Brain microvascular endothelial cell (primary cell): ENCODE measurements at regions not wholly inside any gene's neighbourhood (a gene's known extent, or its start where the extent isn't known, plus 50 kb on each side); places are given as distances from the start of the nearest gene placed in this dataset.
"Not testable (repeated sequence)": the region's sequence is repeated elsewhere in the genome, so short reads cannot be mapped to it uniquely, and the experiment has no call there.

Experiments
- DNase-seq: peaks from one replicate; pipeline ENCODE4 v3.0.0-alpha.2; 2020
- H3K27ac ChIP-seq: fragments of 250-450 bp; sonication (Bioruptor Pico); 2 replicates; pipeline ENCODE4 v1.5.1; 2020; ENCODE audit warnings: mild to moderate bottlenecking, moderate library complexity
- H3K27me3 ChIP-seq: fragments of 250-450 bp; sonication (Bioruptor Pico); replicated peaks from 2 replicates; pipeline ENCODE4 v1.5.1; 2020; ENCODE audit warnings: mild to moderate bottlenecking
- H3K36me3 ChIP-seq: fragments of 250-450 bp; sonication (Bioruptor Pico); replicated peaks from 2 replicates; pipeline ENCODE4 v1.5.1; 2020; ENCODE audit warnings: mild to moderate bottlenecking
- H3K4me3 ChIP-seq: 2 replicates; pipeline ENCODE4 v1.5.1; 2011; ENCODE audit warnings: low read depth, mild to moderate bottlenecking, control low read depth, low read length, moderate library complexity
- CTCF ChIP-seq: IDR thresholded peaks from 2 replicates; pipeline ENCODE4 v1.5.1; 2011; ENCODE audit warnings: low read depth, mild to moderate bottlenecking, moderate library complexity, low read length, control low read depth, inconsistent platforms; ENCODE audit errors: missing control alignments
- in situ Hi-C: cut with HindIII; loops from 2 replicates; pipeline ENCODE4 v1.10.0; 2017; ENCODE audit warnings: low sequenced_read_pairs, low pct_ligation_motif_present

- Histone ChIP-seq H3K27ac (no peak overlapping the region), H3K4me3 (no peak overlapping the region), H3K27me3 (no peaks in the 10 kb centered on the region), H3K36me3 (no peaks in the 10 kb centered on the region)
- in situ Hi-C loops, result no loop called here
- no peak for DNase-seq
- no peak for TF ChIP-seq CTCF
These were observed 304.6 kb downstream of the XPNPEP1 start for GRCh38 chr10:109618748-109619147.

GRCh38 chr10:109618301-109618700 is 305.0 kb downstream of the XPNPEP1 start:
- H3K27me3 ChIP-seq, result no peaks in the 10 kb centered on the region
- H3K36me3 ChIP-seq, result no peaks in the 10 kb centered on the region
- TF ChIP-seq CTCF, result no peak
- in situ Hi-C loops, result no loop called here
- H3K4me3 ChIP-seq, result no peak overlapping the region
- no peak overlapping the region for H3K27ac ChIP-seq
- no peak for DNase-seq

- no peak for TF ChIP-seq CTCF
- no peaks in the 10 kb centered on the region for H3K36me3 ChIP-seq
- in situ Hi-C loops, result no loop called here
- no peak overlapping the region for H3K4me3 ChIP-seq
- no peak overlapping the region for H3K27ac ChIP-seq
- no peaks in the 10 kb centered on the region for H3K27me3 ChIP-seq
- DNase-seq, result no peak
These were observed 306.8 kb downstream of the XPNPEP1 start for GRCh38 chr10:109616359-109616980.

- not testable (repeated sequence) for H3K36me3 ChIP-seq
These were observed 328.0 kb downstream of the XPNPEP1 start for GRCh38 chr10:109595356-109595755.

GRCh38 chr10:109593682-109594081 is 329.6 kb downstream of the XPNPEP1 start:
- Histone ChIP-seq H3K4me3 (no peak overlapping the region), H3K27ac (no peak overlapping the region), H3K27me3 (no peaks in the 10 kb centered on the region), H3K36me3 (no peaks in the 10 kb centered on the region)
- in situ Hi-C loops, result no loop called here
- no peak for TF ChIP-seq CTCF
- DNase-seq, result no peak

More at GRCh38 chr10:109595356-109595755, 328.0 kb downstream of the XPNPEP1 start:
- H3K4me3 ChIP-seq, H3K27ac ChIP-seq, DNase-seq, H3K27me3 ChIP-seq, in situ Hi-C loops: not testable (repeated sequence)

- DNase-seq, result no peak
- Histone ChIP-seq H3K27ac (no peak overlapping the region), H3K27me3 (no peaks in the 10 kb centered on the region), H3K4me3 (no peak overlapping the region), H3K36me3 (no peaks in the 10 kb centered on the region)
- no peak for TF ChIP-seq CTCF
- in situ Hi-C loops, result no loop called here
These were observed 330.9 kb downstream of the XPNPEP1 start for GRCh38 chr10:109592391-109592790.
